Large intestine (tissue), 3 donors: ENCODE measurements at regions not wholly inside any gene's neighbourhood (a gene's known extent, or its start where the extent isn't known, plus 50 kb on each side); places are given as distances from the start of the nearest gene placed in this dataset.
"Not testable (repeated sequence)": the region's sequence is repeated elsewhere in the genome, so short reads cannot be mapped to it uniquely, and the experiment has no call there.

Source experiments
- DNase-seq, 2 donors: peaks; one replicate each; pipeline versions ENCODE4 v3.0.0 to v3.0.0-alpha.2; 2013
- H3K27ac ChIP-seq: one replicate; pipeline ENCODE4 v1.5.1; 2013; ENCODE audit warnings: low read length
- H3K27me3 ChIP-seq: 2 replicates; pipeline ENCODE4 v1.6.1; 2013; ENCODE audit warnings: low read length; ENCODE audit not compliant: control insufficient read depth, insufficient read depth
- H3K36me3 ChIP-seq: 2 replicates; pipeline ENCODE4 v1.6.1; 2013; ENCODE audit warnings: low read length; ENCODE audit not compliant: control insufficient read depth, insufficient read depth
- H3K4me1 ChIP-seq: one replicate; pipeline ENCODE4 v1.6.1; 2013; ENCODE audit warnings: low read length; ENCODE audit not compliant: control insufficient read depth, insufficient read depth
- H3K4me3 ChIP-seq: one replicate; pipeline ENCODE4 v1.5.1; 2013; ENCODE audit warnings: low read length
- H3K9me3 ChIP-seq: one replicate; pipeline ENCODE4 v1.6.1; 2013; ENCODE audit warnings: mild to moderate bottlenecking, low read depth, low read length, moderate library complexity; ENCODE audit not compliant: control insufficient read depth
- WGBS: methylation state at CpG from one replicate; pipeline ENCODE4 v1.1.5; 2013; ENCODE audit warnings: low lambda C conversion rate; ENCODE audit not compliant: insufficient coverage; 5-methylcytosine and 5-hydroxymethylcytosine counted together

DNA sequence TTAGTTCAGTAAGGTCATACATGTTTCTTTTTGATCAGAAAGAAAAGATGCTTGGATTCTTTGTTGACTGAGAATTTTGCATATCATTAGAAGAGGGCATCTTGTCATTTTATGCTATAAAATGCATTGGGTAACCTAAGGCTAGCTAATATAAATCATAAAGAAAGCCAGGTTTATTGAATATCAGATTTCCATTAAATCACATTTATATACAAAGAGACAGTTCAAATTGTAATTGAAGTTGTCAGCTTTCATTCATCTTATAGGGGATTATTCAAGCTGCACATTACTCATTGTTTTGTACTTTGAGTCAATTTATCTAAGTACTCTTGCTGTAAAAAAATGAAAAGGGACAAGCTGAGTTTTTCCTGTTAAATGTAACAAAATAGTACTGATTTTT lies 259.1 kb upstream of the CDH12 start:
- Histone ChIP-seq H3K27me3 (no peaks in the 10 kb centered on the region), H3K27ac (no peak overlapping the region), H3K4me1 (no peaks in the 10 kb centered on the region), H3K9me3 (no peaks in the 10 kb centered on the region), H3K4me3 (no peak overlapping the region), H3K36me3 (no peaks in the 10 kb centered on the region)
- no peak for DNase-seq

DNA sequence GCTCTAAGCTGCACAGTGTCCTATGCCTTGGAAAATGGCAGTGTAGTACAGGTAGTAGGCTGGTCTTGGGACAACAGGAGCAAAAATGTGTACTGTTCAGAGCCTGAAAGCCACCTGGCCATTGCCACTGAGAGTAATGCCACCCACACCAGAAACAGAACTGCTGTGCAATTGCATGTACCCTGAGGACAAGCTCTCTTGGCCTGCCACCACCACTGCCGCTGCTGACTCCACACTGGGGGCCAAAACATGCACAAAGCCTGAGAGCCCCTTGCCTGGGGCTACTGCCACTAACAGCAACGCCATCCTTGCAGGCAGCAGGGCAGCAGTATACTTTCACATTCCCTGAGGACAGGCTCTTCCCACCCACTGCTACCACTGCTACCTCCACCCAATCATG lies 251.9 kb upstream of the CDH12 start:
- Histone ChIP-seq H3K27me3 (no peaks in the 10 kb centered on the region), H3K36me3 (no peaks in the 10 kb centered on the region), H3K27ac (no peak overlapping the region), H3K4me3 (no peak overlapping the region), H3K4me1 (no peaks in the 10 kb centered on the region), H3K9me3 (no peaks in the 10 kb centered on the region)
- WGBS: no CpG with 5 or more reads among the region's 2 CpGs
- no peak for DNase-seq

DNA sequence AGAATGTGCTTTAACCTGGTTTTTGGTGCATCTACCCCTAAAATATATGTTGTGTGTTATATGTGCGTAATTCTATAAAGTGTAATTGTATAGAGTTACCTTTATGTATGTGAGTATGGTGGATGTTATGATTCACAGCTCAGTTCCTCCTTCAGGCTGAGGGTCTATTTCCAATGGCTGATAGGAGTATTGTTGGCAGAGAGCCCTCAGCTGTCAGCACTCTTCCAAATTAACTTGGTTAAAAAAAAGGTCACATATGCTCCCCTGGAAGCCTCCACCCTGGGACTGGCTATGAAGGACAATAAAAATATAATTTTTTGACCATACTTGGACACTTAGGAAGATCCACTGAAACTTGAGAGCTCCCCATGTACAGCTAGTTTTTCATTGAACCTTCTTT lies 250.4 kb upstream of the CDH12 start:
- Histone ChIP-seq H3K27me3 (no peaks in the 10 kb centered on the region), H3K4me1 (no peaks in the 10 kb centered on the region), H3K27ac (no peak overlapping the region), H3K9me3 (no peaks in the 10 kb centered on the region), H3K36me3 (no peaks in the 10 kb centered on the region), H3K4me3 (no peak overlapping the region)
- no peak for DNase-seq
- WGBS: no CpG with 5 or more reads among the region's 1 CpG

DNA sequence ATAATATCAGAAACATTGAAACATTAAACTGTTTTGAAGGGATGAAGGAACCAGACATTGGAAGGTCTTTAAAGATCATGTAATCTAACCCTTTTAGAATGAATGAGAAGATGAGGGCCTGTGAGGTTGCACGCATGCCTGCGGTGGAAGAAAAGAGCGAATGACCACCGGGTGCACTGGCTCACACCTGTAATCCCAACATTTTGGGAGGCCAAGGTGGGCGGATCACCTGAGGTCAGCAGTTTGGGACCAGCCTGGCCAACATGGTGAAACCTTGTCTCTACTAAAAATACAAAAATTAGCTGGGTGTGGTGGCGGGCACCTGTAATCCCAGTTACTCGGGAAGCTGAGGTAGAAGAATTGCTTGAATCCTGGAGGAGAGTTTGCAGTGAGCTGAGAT lies 242.3 kb upstream of the CDH12 start:
- not testable (repeated sequence) for H3K4me1 ChIP-seq, H3K27ac ChIP-seq, H3K4me3 ChIP-seq, H3K9me3 ChIP-seq, H3K36me3 ChIP-seq, DNase-seq, H3K27me3 ChIP-seq
- WGBS: no CpG with 5 or more reads among the region's 7 CpGs

DNA sequence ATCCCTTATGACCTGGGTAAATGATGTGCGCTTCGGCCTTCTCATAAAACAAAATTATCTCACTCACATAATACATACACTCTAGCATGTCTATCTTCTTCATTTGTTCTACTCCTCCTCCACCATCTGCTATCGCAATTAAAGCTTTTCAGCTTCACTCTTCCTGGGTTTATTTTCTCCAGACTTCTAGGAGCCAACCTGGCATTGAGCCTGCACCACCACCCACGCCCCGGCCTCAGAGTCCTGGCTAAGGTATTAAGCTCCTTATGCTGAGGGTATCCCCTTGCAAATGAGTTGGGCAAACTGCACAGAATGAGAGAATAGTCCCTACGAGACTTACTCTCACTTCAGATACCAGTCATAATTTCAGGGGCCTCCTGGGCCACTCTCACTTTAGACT lies 236.1 kb upstream of the CDH12 start:
- no peak overlapping the region for H3K27ac ChIP-seq
- no peaks in the 10 kb centered on the region for H3K4me1 ChIP-seq
- no peak for DNase-seq
- H3K36me3 ChIP-seq: no peaks in the 10 kb centered on the region
- H3K9me3 ChIP-seq: no peaks in the 10 kb centered on the region
- no CpG with 5 or more reads among the region's 6 CpGs for WGBS
- no peaks in the 10 kb centered on the region for H3K27me3 ChIP-seq
- H3K4me3 ChIP-seq: no peak overlapping the region

DNA sequence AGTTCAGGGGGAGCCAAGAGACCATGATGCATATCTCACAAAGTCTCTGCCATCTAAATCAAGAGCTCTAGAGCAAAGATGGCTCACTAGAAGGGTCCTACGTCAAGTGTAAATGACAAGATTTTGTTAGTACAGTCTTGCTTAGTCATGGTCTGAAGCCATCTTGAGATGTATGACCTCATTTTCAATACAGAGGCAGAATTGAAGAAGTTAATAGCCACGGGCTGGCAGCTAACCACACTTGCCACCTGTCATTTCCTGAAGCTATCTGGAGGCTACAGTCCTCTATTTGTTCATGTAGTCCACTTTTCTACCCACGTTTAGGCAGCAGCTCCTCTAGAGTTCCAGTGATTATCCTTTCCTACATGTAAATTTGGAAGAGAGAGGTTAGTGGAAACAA lies 231.7 kb upstream of the CDH12 start:
- no peak overlapping the region for H3K27ac ChIP-seq
- no peak overlapping the region for H3K4me3 ChIP-seq
- no peaks in the 10 kb centered on the region for H3K9me3 ChIP-seq
- DNase-seq: no peak
- no peaks in the 10 kb centered on the region for H3K4me1 ChIP-seq
- no peaks in the 10 kb centered on the region for H3K27me3 ChIP-seq
- WGBS: no CpG with 5 or more reads among the region's 3 CpGs
- H3K36me3 ChIP-seq: no peaks in the 10 kb centered on the region

DNA sequence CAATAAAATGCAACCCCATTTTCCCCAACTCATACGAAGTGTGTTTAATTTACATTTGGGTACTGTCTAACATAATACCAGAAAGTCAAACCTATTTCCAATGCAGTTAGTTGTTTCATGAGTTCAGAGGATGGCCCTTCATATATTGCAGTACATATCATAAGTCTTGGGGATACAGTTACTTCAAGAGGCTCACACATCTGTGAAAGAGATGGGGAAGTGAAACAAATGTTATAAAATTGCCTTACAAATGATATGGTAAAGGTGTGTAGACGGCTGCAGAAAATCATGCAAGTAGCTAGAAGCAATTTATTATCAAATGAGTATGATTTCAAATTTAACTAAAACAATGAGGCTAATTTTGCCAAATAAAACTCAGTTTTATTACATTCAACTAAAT lies 219.0 kb upstream of the CDH12 start:
- Histone ChIP-seq H3K27me3 (no peaks in the 10 kb centered on the region), H3K4me1 (no peaks in the 10 kb centered on the region), H3K36me3 (no peaks in the 10 kb centered on the region), H3K9me3 (no peaks in the 10 kb centered on the region), H3K4me3 (no peak overlapping the region), H3K27ac (no peak overlapping the region)
- WGBS: 94% methylated on average over 2 of the region's 2 CpGs
- DNase-seq: no peak

DNA sequence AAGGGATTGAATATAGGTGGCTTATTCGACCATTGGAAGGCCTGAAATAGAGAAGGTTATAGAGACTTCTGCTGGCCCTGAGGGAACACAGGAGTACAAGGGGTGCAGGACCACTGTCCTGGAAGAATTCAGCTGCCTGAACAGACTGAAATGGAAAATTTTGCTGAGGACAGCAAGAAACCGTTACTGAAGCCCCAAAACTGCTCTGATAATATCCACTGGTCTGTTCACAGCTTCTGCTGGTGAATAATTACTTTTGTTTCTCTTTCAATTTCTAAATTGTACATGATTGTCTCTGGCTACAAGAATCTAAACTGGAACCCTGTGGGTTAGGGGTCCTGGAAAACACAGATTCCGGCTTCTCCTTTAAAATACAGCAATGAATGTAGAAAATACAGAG lies 218.5 kb upstream of the CDH12 start:
- no peak for DNase-seq
- H3K27ac ChIP-seq: no peak overlapping the region
- H3K4me3 ChIP-seq: no peak overlapping the region
- no CpG with 5 or more reads among the region's 3 CpGs for WGBS
- H3K27me3 ChIP-seq: no peaks in the 10 kb centered on the region
- no peaks in the 10 kb centered on the region for H3K4me1 ChIP-seq
- H3K9me3 ChIP-seq: no peaks in the 10 kb centered on the region
- H3K36me3 ChIP-seq: no peaks in the 10 kb centered on the region

DNA sequence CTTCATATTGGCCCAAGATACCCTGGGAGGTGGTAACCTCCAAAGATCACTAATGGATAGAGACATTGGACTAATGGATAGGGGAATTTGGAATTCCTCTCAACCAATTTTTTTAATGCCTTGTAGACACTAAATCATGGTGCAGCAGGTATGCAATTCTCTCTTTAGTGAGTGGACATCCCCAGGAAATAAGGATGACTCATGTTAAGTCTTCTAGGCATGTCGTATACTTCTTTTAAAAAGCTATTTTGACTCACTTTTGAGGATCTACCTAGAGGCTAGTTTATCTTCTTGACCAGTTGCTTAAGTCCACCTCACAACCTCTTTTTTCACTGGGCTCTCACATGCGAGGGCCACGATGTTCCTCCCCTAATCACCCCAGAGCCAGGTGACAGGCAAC lies 211.6 kb upstream of the CDH12 start:
- H3K36me3 ChIP-seq: no peaks in the 10 kb centered on the region
- no peaks in the 10 kb centered on the region for H3K27me3 ChIP-seq
- H3K9me3 ChIP-seq: no peaks in the 10 kb centered on the region
- H3K27ac ChIP-seq: no peak overlapping the region
- no peak for DNase-seq
- H3K4me1 ChIP-seq: no peaks in the 10 kb centered on the region
- no CpG with 5 or more reads among the region's 3 CpGs for WGBS
- no peak overlapping the region for H3K4me3 ChIP-seq

DNA sequence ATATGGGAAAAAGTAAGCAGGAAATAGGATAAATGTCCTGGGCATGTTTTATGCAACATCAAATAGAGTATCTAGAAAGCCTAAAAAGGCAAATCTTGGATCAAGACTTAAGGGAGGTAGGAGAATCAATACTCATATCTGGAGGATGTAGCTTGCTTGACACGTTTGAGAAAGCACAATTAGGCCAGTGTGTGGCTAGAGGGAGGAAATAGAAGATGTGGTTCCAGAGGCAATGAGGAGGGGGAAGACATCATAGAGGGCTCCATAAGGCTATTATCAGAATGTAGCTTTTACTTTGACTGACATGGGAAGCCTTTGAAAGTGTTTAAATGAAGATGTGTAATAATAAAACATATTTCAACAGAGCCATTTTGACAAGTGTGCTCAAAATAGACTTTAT lies 200.7 kb upstream of the CDH12 start:
- H3K27me3 ChIP-seq: no peaks in the 10 kb centered on the region
- no CpG with 5 or more reads among the region's 1 CpG for WGBS
- no peaks in the 10 kb centered on the region for H3K9me3 ChIP-seq
- no peaks in the 10 kb centered on the region for H3K36me3 ChIP-seq
- H3K27ac ChIP-seq: no peak overlapping the region
- H3K4me1 ChIP-seq: no peaks in the 10 kb centered on the region
- no peak for DNase-seq
- H3K4me3 ChIP-seq: no peak overlapping the region

DNA sequence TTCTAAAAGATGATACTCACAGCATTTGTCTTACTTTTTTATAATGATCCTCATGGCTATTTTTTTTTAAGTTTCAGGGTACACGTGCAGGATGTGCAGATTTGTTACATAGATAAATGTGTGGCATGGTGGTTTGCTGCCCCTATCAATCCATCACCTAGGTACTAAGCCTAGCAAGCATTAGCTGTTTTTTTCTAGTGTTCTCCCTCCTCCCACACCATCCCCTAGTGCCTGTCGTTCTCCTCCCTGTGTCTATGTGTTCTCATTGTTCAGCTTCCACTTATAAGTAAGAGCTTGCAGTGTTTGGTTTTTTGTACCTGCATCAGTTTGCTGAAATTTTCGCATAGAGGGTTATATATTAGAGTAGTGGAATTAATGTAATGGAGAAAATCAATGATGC lies 189.1 kb upstream of the CDH12 start:
- Histone ChIP-seq H3K9me3 (no peaks in the 10 kb centered on the region), H3K27me3 (no peaks in the 10 kb centered on the region), H3K36me3 (no peaks in the 10 kb centered on the region), H3K27ac (no peak overlapping the region), H3K4me3 (no peak overlapping the region), H3K4me1 (no peaks in the 10 kb centered on the region)
- no CpG with 5 or more reads among the region's 3 CpGs for WGBS
- DNase-seq: no peak
